A549 (cell line): ENCODE measurements at regions not wholly inside any gene's neighbourhood (a gene's known extent, or its start where the extent isn't known, plus 50 kb on each side); places are given as distances from the start of the nearest gene placed in this dataset.

ENCODE experiments used
- CHD2 ChIP-seq: fragments of 150-350 bp; IDR thresholded peaks from 2 replicates; pipeline ENCODE4 v1.6.1; 2014; ENCODE audit warnings: low read length; ENCODE audit not compliant: partially characterized antibody
- CHD4 ChIP-seq: fragments of 200-600 bp; sonication (generic); IDR thresholded peaks from 2 replicates; pipeline ENCODE4 v1.6.1; 2016; ENCODE audit warnings: antibody characterized with exemption, mild to moderate bottlenecking, borderline replicate concordance
- EP300 ChIP-seq, 2 experiments: fragments of >200 bp; sonication (Bioruptor Twin); formaldehyde crosslinking; IDR thresholded peaks; 2 replicates in 1 of 2; 3 replicates in 1 of 2; pipeline ENCODE4 v1.6.1; 2016 to 2017
- NFE2L2 ChIP-seq: fragments of 150-350 bp; conservative IDR thresholded peaks from 2 replicates; pipeline ENCODE4 v1.6.1; 2014; ENCODE audit warnings: low read length
- POLR2A ChIP-seq: IDR thresholded peaks from 2 replicates; pipeline ENCODE4 v1.6.1; 2012; ENCODE audit warnings: mild to moderate bottlenecking, low read length
- RFX5 ChIP-seq: fragments of 450-650 bp; IDR thresholded peaks from 2 replicates; pipeline ENCODE4 v1.7.1; 2014; ENCODE audit warnings: antibody characterized with exemption, mild to moderate bottlenecking, moderate library complexity
- SMC3 ChIP-seq: fragments of >200 bp; sonication (Bioruptor Twin); formaldehyde crosslinking; IDR thresholded peaks from 3 replicates; pipeline ENCODE4 v1.6.1; 2018; ENCODE audit warnings: inconsistent platforms
- TF ChIP-seq, protein P1 (sequence below): fragments of >200 bp; sonication (Bioruptor Twin); formaldehyde crosslinking; IDR thresholded peaks from 3 replicates; pipeline ENCODE4 v1.5.1; 2016

- TF ChIP-seq POLR2A (no peak), EP300 (IDR thresholded peaks at IDR 0.05) (no peak), RFX5 (no peak), CHD2 (no peak), CHD4 (no peak), SMC3 (no peak), NFE2L2 (no peak)
- TF ChIP-seq, protein P1, sequence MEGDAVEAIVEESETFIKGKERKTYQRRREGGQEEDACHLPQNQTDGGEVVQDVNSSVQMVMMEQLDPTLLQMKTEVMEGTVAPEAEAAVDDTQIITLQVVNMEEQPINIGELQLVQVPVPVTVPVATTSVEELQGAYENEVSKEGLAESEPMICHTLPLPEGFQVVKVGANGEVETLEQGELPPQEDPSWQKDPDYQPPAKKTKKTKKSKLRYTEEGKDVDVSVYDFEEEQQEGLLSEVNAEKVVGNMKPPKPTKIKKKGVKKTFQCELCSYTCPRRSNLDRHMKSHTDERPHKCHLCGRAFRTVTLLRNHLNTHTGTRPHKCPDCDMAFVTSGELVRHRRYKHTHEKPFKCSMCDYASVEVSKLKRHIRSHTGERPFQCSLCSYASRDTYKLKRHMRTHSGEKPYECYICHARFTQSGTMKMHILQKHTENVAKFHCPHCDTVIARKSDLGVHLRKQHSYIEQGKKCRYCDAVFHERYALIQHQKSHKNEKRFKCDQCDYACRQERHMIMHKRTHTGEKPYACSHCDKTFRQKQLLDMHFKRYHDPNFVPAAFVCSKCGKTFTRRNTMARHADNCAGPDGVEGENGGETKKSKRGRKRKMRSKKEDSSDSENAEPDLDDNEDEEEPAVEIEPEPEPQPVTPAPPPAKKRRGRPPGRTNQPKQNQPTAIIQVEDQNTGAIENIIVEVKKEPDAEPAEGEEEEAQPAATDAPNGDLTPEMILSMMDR, result no peak
Measured at GRCh38 chr6:4377603-4378002, 242.2 kb upstream of the ECI2 start.
